ENCODE measurements at regions not wholly inside any gene's neighbourhood (a gene's known extent, or its start where the extent isn't known, plus 50 kb on each side); places are given as distances from the start of the nearest gene placed in this dataset.

- no peak overlapping the region for H3K4me2 ChIP-seq (ENCODE audit: low read length)
- no peaks in the 10 kb centered on the region for H3K9me2 ChIP-seq (ENCODE audit: insufficient read depth)
- H4K20me1 ChIP-seq (ENCODE audit: insufficient read depth): no peaks in the 10 kb centered on the region
- no peak for DNase-seq (ENCODE audit: low read depth, low spot score)
- no TSS peak for BruUV-seq (replicated peaks)
- no peaks in the 10 kb centered on the region for H3K27me3 ChIP-seq (ENCODE audit: insufficient read depth, low read length)
- H3K79me2 ChIP-seq (ENCODE audit: insufficient read depth, low read length): no peaks in the 10 kb centered on the region
- ChIA-PET RAD21 (ENCODE audit: low non-redundant PET in 1 of 2, low total read pairs in 2 of 2, uncharacterized antibody in 2 of 2, unreplicated experiment in 2 of 2) (no interaction called here), POLR2A (no interaction called here), CTCF (no interaction called here)
- H3K4me3 ChIP-seq (replicated peaks in 1 of 2; ENCODE audit: low read depth in 1 of 2, low read length in 2 of 2): no peak overlapping the region
- no peak overlapping the region for H2AFZ ChIP-seq (ENCODE audit: low read depth, low read length, poor library complexity, severe bottlenecking)
- H3K4me1 ChIP-seq (ENCODE audit: control insufficient read depth in 1 of 2, insufficient read depth in 2 of 2, low read length in 2 of 2): no peaks in the 10 kb centered on the region
- no peaks in the 10 kb centered on the region; a peak in 1 of 4 replicates for H3K9me3 ChIP-seq (ENCODE audit: control insufficient read depth in 1 of 2, insufficient read depth in 1 of 2, low read depth in 1 of 2, low read length in 2 of 2)
- TF ChIP-seq CBX3 (IDR thresholded peaks at IDR 0.05; ENCODE audit: low read depth) (no peak), SP1 (IDR thresholded peaks at IDR 0.05; ENCODE audit: low read depth) (no peak), FOSL1 (IDR thresholded peaks at IDR 0.05; ENCODE audit: low read depth) (no peak), SRF (IDR thresholded peaks at IDR 0.05; ENCODE audit: low read depth) (no peak), REST (IDR thresholded peaks at IDR 0.05; ENCODE audit: low read depth) (no peak), EZH2phosphoT487 (IDR thresholded peaks at IDR 0.05; ENCODE audit: borderline replicate concordance) (no peak), ZFX (IDR thresholded peaks at IDR 0.05) (no peak), POLR2AphosphoS5 (IDR thresholded peaks at IDR 0.05; ENCODE audit: low read depth, low read length) (no peak), ZNF274 (IDR thresholded peaks at IDR 0.05; ENCODE audit: low read depth, low read length) (no peak), CTCF (IDR thresholded peaks at IDR 0.05 in 2 of 3, conservative IDR thresholded peaks at IDR 0.05 in 1 of 3; ENCODE audit: borderline replicate concordance in 1 of 3, insufficient read depth in 1 of 3, low read depth in 2 of 3, low read length in 2 of 3) (no peak), TCF7L2 (IDR thresholded peaks at IDR 0.05; ENCODE audit: borderline replicate concordance, extremely low read depth, insufficient read depth, insufficient read length) (no peak), YY1 (IDR thresholded peaks at IDR 0.05; ENCODE audit: extremely low read depth, insufficient replicate concordance, low read depth, low read length) (no peak), ELF1 (IDR thresholded peaks at IDR 0.05; ENCODE audit: borderline replicate concordance, low read depth) (no peak)
- TF ChIP-seq, protein P1, sequence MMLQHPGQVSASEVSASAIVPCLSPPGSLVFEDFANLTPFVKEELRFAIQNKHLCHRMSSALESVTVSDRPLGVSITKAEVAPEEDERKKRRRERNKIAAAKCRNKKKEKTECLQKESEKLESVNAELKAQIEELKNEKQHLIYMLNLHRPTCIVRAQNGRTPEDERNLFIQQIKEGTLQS (IDR thresholded peaks at IDR 0.05): no peak
- H3K36me3 ChIP-seq (ENCODE audit: control insufficient read depth in 1 of 2, insufficient read depth in 2 of 2, low read length in 2 of 2): no peaks in the 10 kb centered on the region
- no peak for ATAC-seq
- no peak overlapping the region for H3K9ac ChIP-seq (ENCODE audit: low read length)
- no peak overlapping the region for H3K27ac ChIP-seq (ENCODE audit: low read depth, low read length)
- intact Hi-C loops (cut with micrococcal nuclease): no loop called here
Measured at GRCh38 chr22:48706934-48707762, 1120.5 kb downstream of the BRD1 start.
